SK-N-SH (cell line): ENCODE measurements at regions not wholly inside any gene's neighbourhood (a gene's known extent, or its start where the extent isn't known, plus 50 kb on each side); places are given as distances from the start of the nearest gene placed in this dataset.

ENCODE experiments used
- CTCF ChIP-seq: fragments of 200-600 bp; sonication (generic); IDR thresholded peaks from 2 replicates; pipeline ENCODE4 v1.6.1; 2017; ENCODE audit warnings: antibody characterized with exemption, mild to moderate bottlenecking, moderate library complexity
- ELF1 ChIP-seq: IDR thresholded peaks from 2 replicates; pipeline ENCODE4 v1.4.0; 2012
- JUND ChIP-seq: IDR thresholded peaks from 2 replicates; pipeline ENCODE4 v1.4.0; 2012
- MAX ChIP-seq: IDR thresholded peaks from 2 replicates; pipeline ENCODE4 v1.4.0; 2012; ENCODE audit warnings: low read depth
- PBX3 ChIP-seq: IDR thresholded peaks from 2 replicates; pipeline ENCODE4; 2012
- POLR2AphosphoS5 ChIP-seq: IDR thresholded peaks from 2 replicates; pipeline ENCODE4 v1.6.1; 2012; ENCODE audit warnings: low read depth, low read length
- REST ChIP-seq: IDR thresholded peaks from 2 replicates; pipeline ENCODE4 v1.6.1; 2012; ENCODE audit warnings: mild to moderate bottlenecking, low read depth, low read length, moderate library complexity
- SMC3 ChIP-seq: IDR thresholded peaks from 2 replicates; pipeline ENCODE4 v1.6.1; 2012; ENCODE audit warnings: low read depth, low read length, improper control_type of control experiment
- TAF1 ChIP-seq: IDR thresholded peaks from 2 replicates; pipeline ENCODE4 v1.6.1; 2012; ENCODE audit warnings: low read depth, mild to moderate bottlenecking, low read length, moderate library complexity, borderline replicate concordance
- USF2 ChIP-seq: fragments of 150-350 bp; IDR thresholded peaks from 2 replicates; pipeline ENCODE4 v1.6.1; 2017; ENCODE audit warnings: antibody characterized with exemption, low read length, low read depth, borderline replicate concordance
- YY1 ChIP-seq: IDR thresholded peaks from 2 replicates; pipeline ENCODE4 v1.4.0; 2012; ENCODE audit warnings: low read depth, mild to moderate bottlenecking

- TF ChIP-seq JUND, result no peak
- TF ChIP-seq MAX, result no peak
- no peak for TF ChIP-seq PBX3
- no peak for TF ChIP-seq ELF1
- TF ChIP-seq USF2, result no peak
- no peak for TF ChIP-seq TAF1
- TF ChIP-seq CTCF, result no peak
- TF ChIP-seq SMC3, result no peak
- TF ChIP-seq REST, result no peak
- TF ChIP-seq POLR2AphosphoS5, result no peak
- no peak for TF ChIP-seq YY1
These were observed 1076.5 kb upstream of the ZEB2 start for GRCh38 chr2:145596416-145596815.
